Trophoblast cell (in vitro differentiated cells and primary cell): ENCODE measurements at regions not wholly inside any gene's neighbourhood (a gene's known extent, or its start where the extent isn't known, plus 50 kb on each side); places are given as distances from the start of the nearest gene placed in this dataset.

Experiments
- DNase-seq, 2 donors: peaks; one replicate each; pipeline ENCODE4 v3.0.0-alpha.2; 2016
- H2AFZ ChIP-seq: 2 replicates; pipeline ENCODE4 v1.6.1; 2013; ENCODE audit warnings: low read length, moderate library complexity, mild to moderate bottlenecking; ENCODE audit not compliant: insufficient read depth, poor library complexity
- H2AK5ac ChIP-seq: 2 replicates; pipeline ENCODE4 v1.6.1; 2013; ENCODE audit warnings: mild to moderate bottlenecking, low read length
- H2BK120ac ChIP-seq: 2 replicates; pipeline ENCODE4 v1.6.1; 2013; ENCODE audit warnings: low read length, mild to moderate bottlenecking, moderate library complexity; ENCODE audit not compliant: insufficient read depth, poor library complexity
- H2BK12ac ChIP-seq: 2 replicates; pipeline ENCODE4 v1.6.1; 2013; ENCODE audit warnings: mild to moderate bottlenecking, low read length, moderate library complexity
- H2BK5ac ChIP-seq: 2 replicates; pipeline ENCODE4 v1.6.1; 2013; ENCODE audit warnings: low read length, low read depth, moderate library complexity, mild to moderate bottlenecking; ENCODE audit not compliant: poor library complexity
- H3K14ac ChIP-seq: 2 replicates; pipeline ENCODE4 v1.6.1; 2013; ENCODE audit warnings: mild to moderate bottlenecking, low read length
- H3K18ac ChIP-seq: 2 replicates; pipeline ENCODE4 v1.6.1; 2013; ENCODE audit warnings: mild to moderate bottlenecking, low read length
- H3K23ac ChIP-seq: 2 replicates; pipeline ENCODE4 v1.6.1; 2013; ENCODE audit warnings: low read length
- H3K27ac ChIP-seq: 2 replicates; pipeline ENCODE4 v1.5.1; 2013; ENCODE audit warnings: low read depth, mild to moderate bottlenecking, inconsistent platforms, low read length, moderate library complexity
- H3K27me3 ChIP-seq: 2 replicates; pipeline ENCODE4 v1.6.1; 2013; ENCODE audit warnings: inconsistent platforms, mild to moderate bottlenecking, low read length, moderate library complexity; ENCODE audit not compliant: insufficient read depth
- H3K36me3 ChIP-seq, 2 experiments: 1 replicate in 1 of 2; 2 replicates in 1 of 2; pipeline ENCODE4 v1.6.1; 2013; ENCODE audit warnings: low read length in 2 of 2, mild to moderate bottlenecking in 2 of 2, moderate library complexity in 1 of 2; ENCODE audit not compliant: insufficient read depth in 2 of 2, control insufficient read depth in 1 of 2
- H3K4ac ChIP-seq: 2 replicates; pipeline ENCODE4 v1.6.1; 2013; ENCODE audit warnings: low read depth, mild to moderate bottlenecking, low read length, moderate library complexity
- H3K4me1 ChIP-seq, 2 experiments: 1 replicate in 1 of 2; 2 replicates in 1 of 2; pipeline ENCODE4 v1.6.1; 2013; ENCODE audit warnings: low read length in 2 of 2, mild to moderate bottlenecking in 2 of 2, moderate library complexity in 1 of 2; ENCODE audit not compliant: insufficient read depth in 2 of 2, control insufficient read depth in 1 of 2
- H3K4me2 ChIP-seq: 2 replicates; pipeline ENCODE4 v1.6.1; 2013; ENCODE audit warnings: inconsistent platforms, mild to moderate bottlenecking, low read length, moderate library complexity
- H3K4me3 ChIP-seq: 2 replicates; pipeline ENCODE4 v1.5.1; 2013; ENCODE audit warnings: mild to moderate bottlenecking, low read depth, low read length, inconsistent platforms
- H3K79me1 ChIP-seq: one replicate; pipeline ENCODE4 v1.6.1; 2013; ENCODE audit warnings: low read length
- H3K79me2 ChIP-seq: 2 replicates; pipeline ENCODE4 v1.6.1; 2013; ENCODE audit warnings: low read length, mild to moderate bottlenecking; ENCODE audit not compliant: control insufficient read depth, insufficient read depth, poor library complexity
- H3K9ac ChIP-seq: 2 replicates; pipeline ENCODE4 v1.6.1; 2013; ENCODE audit warnings: mild to moderate bottlenecking, low read length
- H3K9me3 ChIP-seq: 2 replicates; pipeline ENCODE4 v1.6.1; 2013; ENCODE audit warnings: low read depth, mild to moderate bottlenecking, control low read depth, inconsistent platforms, low read length; ENCODE audit not compliant: insufficient read depth
- H4K12ac ChIP-seq: 2 replicates; pipeline ENCODE4 v1.6.1; 2013; ENCODE audit warnings: low read depth, mild to moderate bottlenecking, low read length, moderate library complexity
- H4K8ac ChIP-seq: 2 replicates; pipeline ENCODE4 v1.6.1; 2013; ENCODE audit warnings: low read depth, mild to moderate bottlenecking, low read length, moderate library complexity
- H4K91ac ChIP-seq: one replicate; pipeline ENCODE4 v1.6.1; 2013; ENCODE audit warnings: low read depth, mild to moderate bottlenecking, low read length, moderate library complexity
- WGBS: extraction: QIAGEN DNeasy Blood & Tissue Kit; methylation state at CpG from one replicate; pipeline ENCODE4 v1.1.7; 2013; ENCODE audit warnings: missing lambda C conversion rate; ENCODE audit not compliant: insufficient read length, insufficient coverage; ENCODE audit errors: extremely low coverage; 5-methylcytosine and 5-hydroxymethylcytosine counted together

- Histone ChIP-seq H3K79me2 (no peaks in the 10 kb centered on the region), H3K4me2 (no peak overlapping the region), H2AFZ (no peak overlapping the region), H2BK5ac (no peak overlapping the region), H3K14ac (no peak overlapping the region), H4K12ac (no peak overlapping the region), H2BK12ac (no peak overlapping the region), H3K9me3 (no peaks in the 10 kb centered on the region), H3K23ac (no peak overlapping the region), H3K4ac (no peak overlapping the region), H3K4me1 (no peaks in the 10 kb centered on the region), H3K9ac (no peak overlapping the region), H3K79me1 (no peaks in the 10 kb centered on the region), H3K27me3 (no peaks in the 10 kb centered on the region), H3K4me3 (no peak overlapping the region), H2BK120ac (no peak overlapping the region), H3K36me3 (no peaks in the 10 kb centered on the region), H4K8ac (no peak overlapping the region), H2AK5ac (no peak overlapping the region), H3K27ac (no peak overlapping the region), H4K91ac (no peak overlapping the region), H3K18ac (no peak overlapping the region)
- no peak for DNase-seq
- no CpG with 5 or more reads among the region's 8 CpGs for WGBS
These were observed 273.7 kb upstream of the PIK3C3 start for GRCh38 chr18:41681138-41681880.

DNA sequence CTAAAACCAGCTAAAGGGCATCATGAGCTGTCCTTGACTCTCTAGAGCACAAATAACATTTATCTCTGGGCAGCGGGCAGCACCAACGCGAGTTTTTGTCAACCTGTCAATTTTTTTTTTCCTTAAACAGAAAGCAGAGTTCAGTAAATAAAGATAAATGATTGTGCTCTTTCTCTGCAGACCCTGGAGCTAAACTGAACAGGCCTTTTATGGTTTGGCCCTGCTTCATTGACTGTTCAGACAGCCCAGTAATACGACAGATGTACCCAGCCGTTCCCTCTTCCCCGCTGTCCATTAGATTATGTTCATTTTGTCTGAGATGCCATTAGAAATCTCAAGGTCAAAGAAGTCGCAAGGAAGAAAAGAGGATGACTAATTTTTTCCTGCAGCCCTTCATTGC is 280.5 kb upstream of the PIK3C3 start:
- Histone ChIP-seq H3K4me3 (no peak overlapping the region), H3K27ac (no peak overlapping the region), H3K18ac (no peak overlapping the region), H3K4ac (no peak overlapping the region), H3K36me3 (no peaks in the 10 kb centered on the region), H2BK5ac (no peak overlapping the region), H2AK5ac (no peak overlapping the region), H3K79me2 (no peaks in the 10 kb centered on the region), H3K79me1 (no peaks in the 10 kb centered on the region), H2AFZ (no peak overlapping the region), H3K14ac (no peak overlapping the region), H2BK12ac (no peak overlapping the region), H3K4me1 (no peaks in the 10 kb centered on the region), H3K23ac (no peak overlapping the region), H2BK120ac (no peak overlapping the region), H4K91ac (no peak overlapping the region), H3K9ac (no peak overlapping the region), H3K4me2 (no peak overlapping the region), H4K8ac (no peak overlapping the region), H3K9me3 (no peaks in the 10 kb centered on the region), H4K12ac (no peak overlapping the region), H3K27me3 (no peaks in the 10 kb centered on the region)
- no peak for DNase-seq
- no CpG with 5 or more reads among the region's 7 CpGs for WGBS

GRCh38 chr18:41666231-41666630 is 288.8 kb upstream of the PIK3C3 start:
- Histone ChIP-seq H2BK12ac (no peak overlapping the region), H3K36me3 (no peaks in the 10 kb centered on the region), H2BK5ac (no peak overlapping the region), H3K9me3 (no peaks in the 10 kb centered on the region), H3K4me1 (no peaks in the 10 kb centered on the region), H3K23ac (no peak overlapping the region), H2AK5ac (no peak overlapping the region), H3K18ac (no peak overlapping the region), H3K14ac (no peak overlapping the region), H3K4ac (no peak overlapping the region), H4K8ac (no peak overlapping the region), H3K79me1 (no peaks in the 10 kb centered on the region), H2AFZ (no peak overlapping the region), H3K79me2 (no peaks in the 10 kb centered on the region), H3K4me2 (no peak overlapping the region), H3K27ac (no peak overlapping the region), H4K12ac (no peak overlapping the region), H3K27me3 (no peaks in the 10 kb centered on the region), H3K9ac (no peak overlapping the region), H4K91ac (no peak overlapping the region), H2BK120ac (no peak overlapping the region), H3K4me3 (no peak overlapping the region)
- DNase-seq, result no peak

DNA sequence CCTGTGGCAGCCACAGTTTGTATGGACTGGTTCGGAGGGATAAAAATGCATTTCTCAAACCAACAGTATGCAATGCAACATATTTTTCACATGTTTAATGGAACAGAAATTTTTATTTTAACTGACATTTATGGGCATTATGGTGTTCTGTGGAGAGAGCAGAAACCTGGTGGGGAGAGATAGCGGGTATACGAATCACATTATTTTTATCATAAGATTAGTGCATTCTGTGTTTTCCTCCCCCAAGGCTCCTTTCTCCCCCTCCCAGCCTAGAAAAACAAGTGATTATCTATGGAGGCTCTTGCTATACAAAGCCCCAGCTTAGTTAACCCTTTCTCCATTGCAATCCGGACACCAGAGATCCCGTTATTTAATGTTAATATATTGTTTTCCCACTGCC is 289.8 kb upstream of the PIK3C3 start:
- WGBS, result no CpG with 5 or more reads among the region's 5 CpGs
- H3K9me3 ChIP-seq, result no peaks in the 10 kb centered on the region
- H3K14ac ChIP-seq, result no peak overlapping the region
- H2BK120ac ChIP-seq, result no peak overlapping the region
- H3K4me3 ChIP-seq, result no peak overlapping the region
- H4K91ac ChIP-seq, result no peak overlapping the region
- no peak overlapping the region for H3K9ac ChIP-seq
- no peaks in the 10 kb centered on the region for H3K27me3 ChIP-seq
- no peaks in the 10 kb centered on the region for H3K79me1 ChIP-seq
- H4K8ac ChIP-seq, result no peak overlapping the region
- no peak overlapping the region for H3K23ac ChIP-seq
- H3K4ac ChIP-seq, result no peak overlapping the region
- H3K18ac ChIP-seq, result no peak overlapping the region
- H3K4me2 ChIP-seq, result no peak overlapping the region
- no peak overlapping the region for H2AK5ac ChIP-seq
- H3K79me2 ChIP-seq, result no peaks in the 10 kb centered on the region
- H2AFZ ChIP-seq, result no peak overlapping the region
- H3K27ac ChIP-seq, result no peak overlapping the region
- no peak overlapping the region for H2BK12ac ChIP-seq
- H3K4me1 ChIP-seq, result no peaks in the 10 kb centered on the region
- no peak overlapping the region for H2BK5ac ChIP-seq
- H3K36me3 ChIP-seq, result no peaks in the 10 kb centered on the region
- no peak overlapping the region for H4K12ac ChIP-seq
- no peak for DNase-seq
